Adrenal gland (tissue), 9 donors: ENCODE measurements at regions not wholly inside any gene's neighbourhood (a gene's known extent, or its start where the extent isn't known, plus 50 kb on each side); places are given as distances from the start of the nearest gene placed in this dataset.

ENCODE experiments used
- DNase-seq, 7 donors: peaks; one replicate each; pipeline ENCODE4 v3.0.0-alpha.2; 2019 to 2020
- H3K27ac ChIP-seq, 5 donors: fragments of 200-600 bp; sonication (generic) in 4 of 5; 1 replicate in 3 of 5; 2 replicates in 2 of 5; pipeline versions ENCODE4 v1.5.1 to v1.8.0; 2016 to 2020; ENCODE audit warnings: mild to moderate bottlenecking in 1 of 5
- H3K27me3 ChIP-seq: fragments of 200-600 bp; 2 replicates; pipeline ENCODE4 v1.8.0; 2021
- H3K36me3 ChIP-seq, 2 donors: fragments of 200-600 bp; replicated peaks in 1 of 2; 1 replicate in 1 of 2; 2 replicates in 1 of 2; pipeline versions ENCODE4 v1.5.1 to v1.8.0; 2018 to 2022
- H3K4me1 ChIP-seq, 2 donors: fragments of 200-600 bp; replicated peaks in 1 of 2; 1 replicate in 1 of 2; 2 replicates in 1 of 2; pipeline versions ENCODE4 v1.5.1 to v1.8.0; 2018 to 2021
- H3K4me3 ChIP-seq, 4 donors: fragments of 200-600 bp; sonication (generic) in 3 of 4; one replicate each; pipeline ENCODE4 v1.5.1; 2016 to 2018
- H3K9me3 ChIP-seq, 3 donors: fragments of 200-600 bp; sonication (generic) in 1 of 3; replicated peaks in 1 of 3; 1 replicate in 2 of 3; 2 replicates in 1 of 3; pipeline versions ENCODE4 v1.5.1 to v1.8.0; 2016 to 2021
- CTCF ChIP-seq, 6 experiments: fragments of 450-650 bp in 4 of 6; fragments of 200-600 bp in 2 of 6; sonication (generic) in 1 of 6; IDR thresholded peaks; 1 replicate in 5 of 6; 2 replicates in 1 of 6; pipeline versions ENCODE4 v1.5.1 to v1.8.0; 2016 to 2021; ENCODE audit warnings: antibody characterized with exemption in 6 of 6, mild to moderate bottlenecking in 2 of 6, moderate library complexity in 1 of 6
- POLR2A ChIP-seq, 2 donors: fragments of 450-650 bp; IDR thresholded peaks; one replicate each; pipeline ENCODE4 v1.6.1; 2017; ENCODE audit warnings: antibody characterized with exemption in 2 of 2, mild to moderate bottlenecking in 2 of 2, moderate library complexity in 1 of 2
- WGBS, 4 donors: extraction: QIAGEN DNeasy Blood & Tissue Kit in 2 of 4; methylation state at CpG; one replicate each; pipeline versions ENCODE4 v1.1.5 to v1.1.7; 2013 to 2017; 5-methylcytosine and 5-hydroxymethylcytosine counted together
- intact Hi-C, 2 donors: fragments of 100-400 bp; cut with DNase I; formaldehyde crosslinking; loops; one replicate each; pipeline versions ENCODE4 v1.14.1 to v1.15.0; 2022 to 2023
- donor health status: healthy with polysubstance abuse.
- donor health status: Bipolar disorder and iron deficiency.
- donor health status: DM: yes; HTN: yes; CAD: no.
- donor health status: DM: no; HTN: no; CAD: no.
- donor health status: DM: no; HTN: no; CAD: no.

- Histone ChIP-seq H3K4me3 (no peak overlapping the region), H3K27me3 (no peaks in the 10 kb centered on the region), H3K27ac (no peak overlapping the region), H3K4me1 (no peaks in the 10 kb centered on the region), H3K36me3 (no peaks in the 10 kb centered on the region), H3K9me3 (no peaks in the 10 kb centered on the region)
- intact Hi-C loops: no loop called here
- no peak for TF ChIP-seq POLR2A (IDR thresholded peaks at IDR 0.05)
- no peak for TF ChIP-seq CTCF (IDR thresholded peaks at IDR 0.05)
- DNase-seq: no peak
- WGBS, 4 donors: 70 to 81% (median 73%) methylated on average over 3 of the region's 3 CpGs
These were observed 275.4 kb upstream of the PFKP start for GRCh38 chr10:2791774-2792443.

GRCh38 chr10:2790396-2791188 is 276.8 kb upstream of the PFKP start:
- intact Hi-C loops: no loop called here
- TF ChIP-seq POLR2A (IDR thresholded peaks at IDR 0.05): no peak
- no peak for TF ChIP-seq CTCF (IDR thresholded peaks at IDR 0.05)
- H3K9me3 ChIP-seq: no peaks in the 10 kb centered on the region
- H3K27ac ChIP-seq: no peak overlapping the region
- H3K27me3 ChIP-seq: no peaks in the 10 kb centered on the region
- 78 to 80% (median 80%) methylated on average over 15 of the region's 15 CpGs for WGBS, 4 donors
- DNase-seq: no peak
- H3K4me3 ChIP-seq: no peak overlapping the region
- H3K4me1 ChIP-seq: no peaks in the 10 kb centered on the region
- H3K36me3 ChIP-seq: no peaks in the 10 kb centered on the region

GRCh38 chr10:2786251-2786650 is 281.1 kb upstream of the PFKP start:
- H3K36me3 ChIP-seq: no peaks in the 10 kb centered on the region
- no peaks in the 10 kb centered on the region for H3K4me1 ChIP-seq
- intact Hi-C loops: no loop called here
- H3K9me3 ChIP-seq: no peaks in the 10 kb centered on the region
- no peak for DNase-seq
- TF ChIP-seq CTCF (IDR thresholded peaks at IDR 0.05): no peak
- no peak overlapping the region for H3K27ac ChIP-seq
- no peaks in the 10 kb centered on the region for H3K27me3 ChIP-seq
- 61 to 73% (median 67%) methylated on average over 5 of the region's 5 CpGs for WGBS, 4 donors
- H3K4me3 ChIP-seq: no peak overlapping the region

GRCh38 chr10:2784766-2785165 is 282.6 kb upstream of the PFKP start:
- intact Hi-C loops: no loop called here
- H3K36me3 ChIP-seq: no peaks in the 10 kb centered on the region
- no peak for TF ChIP-seq POLR2A (IDR thresholded peaks at IDR 0.05)
- TF ChIP-seq CTCF (IDR thresholded peaks at IDR 0.05): no peak
- no peak overlapping the region for H3K4me3 ChIP-seq
- no peaks in the 10 kb centered on the region for H3K4me1 ChIP-seq
- no peak for DNase-seq
- H3K27ac ChIP-seq: no peak overlapping the region
- H3K27me3 ChIP-seq: no peaks in the 10 kb centered on the region
- 75 to 83% (median 77%) methylated on average over 7 of the region's 7 CpGs for WGBS, 4 donors
- no peaks in the 10 kb centered on the region for H3K9me3 ChIP-seq
